Sigmoid colon (tissue), 6 donors: ENCODE measurements at regions not wholly inside any gene's neighbourhood (a gene's known extent, or its start where the extent isn't known, plus 50 kb on each side); places are given as distances from the start of the nearest gene placed in this dataset.

Experiments used
- DNase-seq: peaks from one replicate; pipeline ENCODE4 v3.0.0-alpha.2; 2019
- H3K27ac ChIP-seq, 4 donors: fragments of 200-600 bp; sonication (generic); one replicate each; pipeline ENCODE4 v1.5.1; 2016 to 2019; ENCODE audit warnings: mild to moderate bottlenecking in 1 of 4
- H3K27me3 ChIP-seq, 3 donors: fragments of 200-600 bp; sonication (generic); one replicate each; pipeline ENCODE4 v1.5.1; 2019; ENCODE audit warnings: mild to moderate bottlenecking in 1 of 3
- H3K36me3 ChIP-seq, 4 donors: fragments of 200-600 bp; sonication (generic); one replicate each; pipeline ENCODE4 v1.5.1; 2016 to 2019
- H3K4me1 ChIP-seq, 4 donors: fragments of 200-600 bp; sonication (generic); one replicate each; pipeline ENCODE4 v1.5.1; 2017 to 2019
- H3K4me3 ChIP-seq, 4 donors: fragments of 200-600 bp; sonication (generic); one replicate each; pipeline ENCODE4 v1.5.1; 2017 to 2019; ENCODE audit warnings: mild to moderate bottlenecking in 2 of 4, moderate library complexity in 1 of 4
- H3K9me3 ChIP-seq, 4 donors: fragments of 200-600 bp in 3 of 4; sonication (generic) in 3 of 4; one replicate each; pipeline versions ENCODE4 v1.5.1 to v1.6.1; 2013 to 2019
- CTCF ChIP-seq, 4 experiments: fragments of 450-650 bp in 3 of 4; fragments of 200-600 bp in 1 of 4; IDR thresholded peaks; one replicate each; pipeline ENCODE4 v1.5.1; 2016 to 2019; ENCODE audit warnings: antibody characterized with exemption in 4 of 4, mild to moderate bottlenecking in 3 of 4, moderate library complexity in 2 of 4
- EP300 ChIP-seq, 4 donors: sonication (generic); formaldehyde crosslinking; IDR thresholded peaks; one replicate each; pipeline ENCODE4 v1.6.1; 2017; ENCODE audit warnings: antibody characterized with exemption in 4 of 4
- POLR2A ChIP-seq, 2 donors: fragments of 450-650 bp; IDR thresholded peaks; one replicate each; pipeline ENCODE4 v1.6.1; 2016; ENCODE audit warnings: antibody characterized with exemption in 2 of 2, mild to moderate bottlenecking in 2 of 2, moderate library complexity in 2 of 2
- POLR2AphosphoS5 ChIP-seq, 4 donors: sonication (generic); formaldehyde crosslinking; IDR thresholded peaks; one replicate each; pipeline ENCODE4 v1.6.1; 2017; ENCODE audit warnings: antibody characterized with exemption in 4 of 4
- WGBS, 2 donors: extraction: QIAGEN DNeasy Blood & Tissue Kit; methylation state at CpG; one replicate each; pipeline ENCODE4 v1.1.7; 2013; 5-methylcytosine and 5-hydroxymethylcytosine counted together
- intact Hi-C: fragments of 100-400 bp; cut with DNase I; formaldehyde crosslinking; loops from one replicate; pipeline ENCODE4 v1.15.1; 2023
- donor health status: healthy with polysubstance abuse.
- donor health status: healthy.

GRCh38 chr4:171719691-171720090 lies 93.5 kb upstream of the GALNTL6 start:
- no peak for TF ChIP-seq CTCF (IDR thresholded peaks at IDR 0.05)
- TF ChIP-seq EP300 (IDR thresholded peaks at IDR 0.05), result no peak
- TF ChIP-seq POLR2A (IDR thresholded peaks at IDR 0.05), result no peak
- TF ChIP-seq POLR2AphosphoS5 (IDR thresholded peaks at IDR 0.05), result no peak
- 68 to 86% methylated on average over 2 of the region's 2 CpGs for whole genome bisulfite sequencing, 2 donors
- Histone ChIP-seq H3K36me3 (no peaks in the 10 kb centered on the region), H3K27me3 (no peaks in the 10 kb centered on the region), H3K4me1 (no peaks in the 10 kb centered on the region), H3K4me3 (no peak overlapping the region), H3K9me3 (no peaks in the 10 kb centered on the region), H3K27ac (no peak overlapping the region)
- DNase-seq, result no peak
- intact Hi-C loops, result no loop called here

- no peaks in the 10 kb centered on the region for H3K9me3 ChIP-seq
- intact Hi-C loops, result no loop called here
- no peaks in the 10 kb centered on the region for H3K27me3 ChIP-seq
- DNase-seq, result no peak
- WGBS, 2 donors, result 93 to 95% methylated on average over 2 of the region's 2 CpGs
- H3K36me3 ChIP-seq, result no peaks in the 10 kb centered on the region
- no peak overlapping the region for H3K4me3 ChIP-seq
- no peaks in the 10 kb centered on the region for H3K4me1 ChIP-seq
- H3K27ac ChIP-seq, result no peak overlapping the region
- no peak for TF ChIP-seq POLR2A (IDR thresholded peaks at IDR 0.05)
- no peak for TF ChIP-seq CTCF (IDR thresholded peaks at IDR 0.05)
- no peak for TF ChIP-seq POLR2AphosphoS5 (IDR thresholded peaks at IDR 0.05)
- TF ChIP-seq EP300 (IDR thresholded peaks at IDR 0.05), result no peak
Measured at GRCh38 chr4:171718665-171719064, 94.5 kb upstream of the GALNTL6 start.

- 71 to 84% methylated on average over 1 of the region's 1 CpG for WGBS, 2 donors
- no peaks in the 10 kb centered on the region for H3K4me1 ChIP-seq
- no peak for DNase-seq
- no peak overlapping the region for H3K27ac ChIP-seq
- H3K4me3 ChIP-seq, result no peak overlapping the region
- intact Hi-C loops, result no loop called here
- no peaks in the 10 kb centered on the region for H3K36me3 ChIP-seq
- H3K27me3 ChIP-seq, result no peaks in the 10 kb centered on the region
- TF ChIP-seq CTCF (IDR thresholded peaks at IDR 0.05) (no peak), POLR2A (IDR thresholded peaks at IDR 0.05) (no peak), EP300 (IDR thresholded peaks at IDR 0.05) (no peak)
- H3K9me3 ChIP-seq, result no peaks in the 10 kb centered on the region
Measured at GRCh38 chr4:171718069-171718468, 95.1 kb upstream of the GALNTL6 start.

- TF ChIP-seq EP300 (IDR thresholded peaks at IDR 0.05) (no peak), POLR2A (IDR thresholded peaks at IDR 0.05) (no peak), CTCF (IDR thresholded peaks at IDR 0.05) (no peak), POLR2AphosphoS5 (IDR thresholded peaks at IDR 0.05) (no peak)
- H3K4me1 ChIP-seq, result no peaks in the 10 kb centered on the region
- H3K27ac ChIP-seq, result no peak overlapping the region
- H3K36me3 ChIP-seq, result no peaks in the 10 kb centered on the region
- intact Hi-C loops, result no loop called here
- no peaks in the 10 kb centered on the region for H3K27me3 ChIP-seq
- H3K9me3 ChIP-seq, result no peaks in the 10 kb centered on the region
- DNase-seq, result no peak
- H3K4me3 ChIP-seq, result no peak overlapping the region
Measured at GRCh38 chr4:171717231-171717741, 95.9 kb upstream of the GALNTL6 start.

- no peak for DNase-seq
- Histone ChIP-seq H3K27me3 (no peaks in the 10 kb centered on the region), H3K36me3 (no peaks in the 10 kb centered on the region), H3K9me3 (no peaks in the 10 kb centered on the region), H3K27ac (no peak overlapping the region), H3K4me3 (no peak overlapping the region), H3K4me1 (no peaks in the 10 kb centered on the region)
- intact Hi-C loops, result no loop called here
- 68 to 91% methylated on average over 1 of the region's 1 CpG for WGBS, 2 donors
- TF ChIP-seq POLR2AphosphoS5 (IDR thresholded peaks at IDR 0.05) (no peak), EP300 (IDR thresholded peaks at IDR 0.05) (no peak), CTCF (IDR thresholded peaks at IDR 0.05) (no peak)
Measured at GRCh38 chr4:171715973-171716372, 97.2 kb upstream of the GALNTL6 start.
